NCI-H2196 treated with DMSO at 0.1 percent for 48 hours (cell line): ENCODE measurements at regions not wholly inside any gene's neighbourhood (a gene's known extent, or its start where the extent isn't known, plus 50 kb on each side); places are given as distances from the start of the nearest gene placed in this dataset.

Source experiments
- DNase-seq: peaks from one replicate; lab custom pipeline; 2025; ENCODE audit not compliant: unreplicated experiment; lab: John Stamatoyannopoulos, UW

GRCh38 chr1:30516485-30516858 lies 206.9 kb downstream of the MATN1 start:
- no peak for DNase-seq

DNA sequence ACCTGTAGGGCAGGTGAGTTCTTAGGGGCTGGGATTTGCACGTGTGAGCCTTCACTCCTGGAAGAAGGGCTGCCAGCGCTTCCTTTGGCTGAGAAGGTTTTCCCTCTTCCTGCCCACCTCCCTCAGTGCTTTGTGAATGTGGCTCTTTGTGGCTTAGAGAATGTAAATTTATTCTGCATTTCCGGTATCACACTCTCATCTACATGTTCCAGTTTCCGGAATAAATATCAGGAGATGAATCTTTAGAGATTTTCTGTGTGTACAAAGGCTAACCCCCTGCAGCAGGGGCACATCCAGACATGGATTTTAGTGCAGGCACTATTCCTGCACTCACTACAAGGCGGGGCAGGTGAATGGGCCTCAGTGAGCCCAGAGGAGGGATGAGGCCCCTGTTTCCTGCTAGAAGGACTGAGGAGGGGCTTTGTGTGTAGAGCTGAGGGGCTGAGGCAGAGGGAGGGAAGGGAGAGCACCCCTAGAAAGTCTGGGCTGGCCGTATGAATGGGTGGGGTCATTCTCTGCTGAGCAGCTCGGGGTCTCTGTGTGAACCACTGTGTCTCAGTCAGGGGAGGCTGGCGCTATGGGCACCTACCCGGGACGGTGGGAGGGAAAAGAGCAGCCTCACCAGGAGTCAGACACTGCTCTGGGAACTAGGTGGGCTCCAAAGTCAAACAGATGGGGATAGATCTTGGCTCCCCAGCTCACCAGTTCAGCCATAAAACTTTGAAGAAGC lies 207.5 kb downstream of the MATN1 start:
- DNase-seq, result no peak

DNA sequence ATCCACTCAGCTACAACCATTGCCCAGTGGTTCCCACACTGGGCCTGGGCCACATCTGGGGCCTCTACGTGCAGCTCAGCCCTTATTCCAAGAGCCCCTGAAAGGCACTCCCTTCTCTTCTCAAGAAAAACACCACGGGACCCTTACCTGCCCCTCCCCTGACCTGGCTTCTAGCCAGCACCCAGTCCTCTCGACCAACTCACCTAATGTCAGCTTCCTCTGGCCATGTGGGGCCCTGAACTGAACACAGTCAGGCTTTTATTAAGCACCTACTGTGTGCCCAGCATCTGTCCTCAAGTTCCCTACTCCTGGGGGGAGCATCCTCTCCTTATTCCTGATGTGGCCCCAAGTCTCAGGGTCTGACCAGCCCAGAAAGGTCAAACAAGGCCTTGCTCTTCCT lies 208.4 kb downstream of the MATN1 start:
- DNase-seq, result no peak

GRCh38 chr1:30514137-30514654 lies 209.2 kb downstream of the MATN1 start:
- no peak for DNase-seq

- no peak for DNase-seq
These were observed 209.8 kb downstream of the MATN1 start for GRCh38 chr1:30513396-30514136.

DNA sequence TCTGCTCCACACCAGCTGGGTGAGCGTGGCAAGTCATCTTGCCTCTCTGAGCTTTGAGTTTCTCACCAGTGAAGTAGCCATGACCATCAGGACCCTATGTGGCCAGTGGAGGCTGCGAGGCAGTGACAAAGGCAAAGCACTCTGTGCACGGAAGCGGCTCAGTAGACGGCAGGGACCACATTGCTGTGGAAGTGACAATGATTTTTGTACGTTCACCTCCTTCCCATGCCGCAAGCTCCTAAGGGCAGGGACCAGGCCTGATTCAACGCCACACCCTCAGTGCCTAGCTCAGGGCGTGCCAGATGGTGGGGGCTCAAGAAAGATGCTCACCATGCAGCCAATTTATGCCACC lies 210.5 kb downstream of the MATN1 start:
- DNase-seq, result no peak

DNA sequence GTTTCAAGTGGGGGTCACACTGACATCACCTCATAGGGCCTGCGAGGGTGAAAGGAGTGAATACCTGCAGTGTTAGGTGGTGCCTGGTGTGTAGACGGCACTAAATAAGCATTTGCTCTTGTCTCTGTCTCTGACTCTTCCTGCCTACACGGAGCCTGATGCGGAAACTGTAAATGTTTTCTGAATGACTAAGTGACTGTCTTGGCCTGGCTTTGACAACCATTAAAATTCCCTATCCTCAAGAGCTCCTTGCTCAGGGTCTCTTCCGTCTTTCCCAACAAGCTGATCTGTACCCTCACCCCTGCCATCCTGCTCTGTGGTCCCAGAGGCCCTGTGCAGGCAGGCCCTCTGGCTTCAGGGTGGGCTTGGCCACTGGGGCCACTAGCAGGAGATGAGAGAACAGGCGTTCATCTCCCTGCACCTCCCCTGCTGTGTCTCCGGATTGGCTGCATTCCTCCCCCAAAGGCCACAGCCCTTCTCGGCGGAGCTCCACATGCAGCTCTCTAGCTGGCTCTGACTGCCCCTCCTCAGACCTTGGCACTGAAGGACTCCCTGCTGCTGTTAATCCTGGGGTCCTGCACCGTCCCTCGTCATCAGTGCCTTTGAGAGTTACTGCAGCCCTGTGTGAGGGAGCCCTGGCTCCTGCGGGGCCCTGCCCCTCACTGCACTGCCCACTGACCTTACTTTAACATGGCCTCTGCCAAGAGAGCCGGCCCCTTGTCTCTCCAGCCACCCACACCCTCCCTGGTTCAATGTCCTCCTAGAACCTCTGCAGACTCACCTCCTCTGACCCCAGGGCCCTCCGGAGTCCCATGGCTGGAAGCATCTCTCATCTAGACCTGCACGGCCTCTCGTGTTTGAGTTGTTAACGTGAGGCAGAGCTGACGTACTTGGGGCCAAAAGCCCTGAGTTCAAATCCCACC lies 211.1 kb downstream of the MATN1 start:
- DNase-seq, result no peak

DNA sequence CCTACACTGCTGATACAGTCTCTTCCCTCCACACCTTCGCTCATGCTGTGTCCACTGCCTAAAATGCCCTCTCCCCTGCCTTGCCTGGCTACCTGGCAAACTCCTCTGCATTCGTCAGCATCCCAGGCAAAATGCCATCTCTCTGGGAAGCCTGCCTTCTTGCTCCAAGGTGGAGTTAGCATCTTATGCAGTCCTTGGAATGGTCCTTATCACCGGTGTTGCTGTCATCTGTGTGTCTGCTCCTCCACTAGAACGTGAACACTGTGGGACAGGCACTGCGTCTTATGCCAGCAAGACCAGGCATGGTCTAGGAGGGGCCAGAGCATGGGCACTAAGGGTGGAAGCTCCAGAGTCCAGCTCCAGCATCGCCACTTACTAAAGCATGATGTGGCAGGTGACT lies 211.8 kb downstream of the MATN1 start:
- no peak for DNase-seq

DNA sequence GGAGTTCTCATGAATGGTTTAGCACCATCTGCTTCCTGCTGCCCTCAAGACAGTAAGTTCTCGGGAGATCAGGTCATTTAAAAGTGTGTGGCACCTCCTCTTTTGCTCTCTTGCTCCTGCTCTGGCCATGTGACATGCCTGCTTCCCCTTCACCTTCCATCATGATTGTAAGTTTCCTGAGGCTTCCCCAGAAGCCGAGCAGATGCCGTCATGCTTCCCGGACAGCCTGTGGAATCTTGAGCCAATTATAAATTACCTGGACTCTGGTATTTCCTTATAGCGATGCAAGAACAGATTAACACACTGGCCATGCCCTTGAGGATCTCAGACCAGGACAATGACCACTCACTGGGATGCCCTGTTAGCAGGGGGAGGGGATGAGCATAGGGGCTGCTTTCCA lies 212.3 kb downstream of the MATN1 start:
- no peak for DNase-seq

GRCh38 chr1:30509670-30510069 lies 213.7 kb downstream of the MATN1 start:
- no peak for DNase-seq

DNA sequence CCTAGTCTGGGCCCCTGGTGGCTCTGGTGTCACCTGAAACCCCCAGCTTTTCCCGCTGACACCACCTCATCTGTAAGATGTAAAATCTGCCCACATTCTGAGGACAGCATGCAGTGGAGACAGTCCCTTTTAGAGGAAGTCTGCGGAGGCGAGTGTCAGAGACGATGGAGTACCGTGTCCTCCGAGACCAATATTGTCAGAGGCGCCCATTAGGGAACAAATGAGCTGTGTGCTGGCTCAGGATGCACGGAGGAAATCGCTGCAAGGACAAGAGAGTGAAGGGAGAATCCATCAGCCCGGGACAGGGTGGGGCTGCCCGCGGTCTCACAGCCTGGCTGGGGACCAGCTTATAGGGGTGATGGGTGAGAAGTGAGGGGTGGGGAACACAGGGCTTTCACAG lies 214.8 kb downstream of the MATN1 start:
- no peak for DNase-seq

DNA sequence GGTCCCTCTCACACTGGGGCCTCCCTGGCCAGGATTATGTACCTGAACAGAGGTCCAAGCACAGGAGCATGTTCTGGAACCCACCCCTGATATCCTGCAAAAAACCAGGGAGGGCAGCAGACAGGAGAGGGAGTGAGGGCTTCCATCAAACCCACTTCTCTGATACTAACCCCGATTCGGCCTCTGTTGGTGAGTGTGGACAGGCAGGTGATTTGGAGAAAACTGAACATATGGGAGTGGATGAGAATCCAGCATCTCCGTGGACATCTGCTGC lies 215.3 kb downstream of the MATN1 start:
- DNase-seq, result no peak

- DNase-seq, result no peak
These were observed 215.8 kb downstream of the MATN1 start for GRCh38 chr1:30507401-30508174.

DNA sequence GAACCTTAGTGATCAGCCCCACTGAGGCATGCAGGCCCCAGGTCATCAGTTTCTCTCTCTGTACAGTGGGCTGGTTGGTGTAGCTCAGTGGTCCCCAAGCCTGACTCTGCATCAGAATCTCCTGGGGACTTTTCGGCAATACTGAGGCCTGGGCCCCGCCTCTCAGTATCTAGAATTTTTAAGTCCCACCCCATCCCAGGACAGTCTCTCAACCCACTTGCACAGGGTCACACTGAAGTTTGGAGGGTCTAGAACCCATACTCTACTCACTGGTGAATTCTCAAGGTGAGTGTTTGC lies 216.4 kb downstream of the MATN1 start:
- DNase-seq, result no peak

GRCh38 chr1:30506291-30507015 lies 216.9 kb downstream of the MATN1 start:
- no peak for DNase-seq

- DNase-seq, result no peak
These were observed 217.5 kb downstream of the MATN1 start for GRCh38 chr1:30505853-30506252.

GRCh38 chr1:30492451-30492850 lies 230.9 kb downstream of the MATN1 start:
- no peak for DNase-seq

DNA sequence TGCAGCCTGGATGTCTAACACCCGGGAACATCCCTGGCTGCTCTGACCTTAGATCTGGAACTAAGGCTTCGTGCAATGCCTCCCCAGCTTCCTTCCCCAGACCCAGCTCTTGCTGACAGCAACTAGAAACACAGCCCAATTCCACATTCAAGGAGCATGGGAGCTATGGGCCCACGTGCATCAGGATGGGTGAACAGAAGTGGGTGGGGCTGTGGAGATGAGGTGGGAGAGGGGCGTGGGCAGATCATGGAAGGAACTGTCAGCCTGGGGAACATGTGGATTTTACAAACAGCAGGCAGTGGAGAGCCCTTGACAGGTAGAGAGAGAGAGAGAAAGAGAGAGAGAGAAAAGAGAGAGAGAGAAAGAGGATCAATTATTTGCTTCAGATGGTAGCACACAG lies 231.6 kb downstream of the MATN1 start:
- no peak for DNase-seq

GRCh38 chr1:30490554-30491053 lies 232.8 kb downstream of the MATN1 start:
- no peak for DNase-seq

DNA sequence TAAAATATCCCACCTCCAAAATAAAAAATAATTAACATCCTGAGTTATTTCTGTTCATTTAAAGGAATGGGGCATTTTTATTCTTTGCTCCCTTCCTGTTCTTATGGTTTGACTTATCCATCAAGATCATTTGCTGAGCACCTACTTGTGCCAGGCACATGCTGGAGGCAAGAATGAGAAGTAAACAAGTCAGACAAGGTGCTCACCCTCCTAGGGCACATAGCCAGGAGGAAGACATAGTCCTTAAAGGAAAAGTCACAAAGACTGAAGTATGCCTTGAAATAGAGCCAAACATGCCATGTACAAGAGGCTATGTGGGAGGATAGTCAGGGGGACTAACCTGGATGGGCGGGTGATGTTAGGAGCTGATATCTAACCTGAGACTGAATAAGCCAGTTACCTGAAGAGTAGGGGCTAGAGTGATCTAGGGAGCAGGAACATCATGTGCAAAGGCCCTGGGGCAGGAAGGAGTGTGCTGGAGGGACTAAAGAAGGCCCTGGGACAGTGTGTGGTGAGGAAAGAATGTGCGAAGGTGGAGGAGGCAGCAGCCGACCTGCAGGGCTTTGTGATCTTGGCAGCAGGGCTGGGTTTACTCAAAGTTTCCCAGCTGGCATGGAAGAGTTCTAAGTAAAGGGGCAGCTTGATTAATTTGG lies 233.5 kb downstream of the MATN1 start:
- DNase-seq, result no peak
